GM12865 (cell line): ENCODE measurements at regions not wholly inside any gene's neighbourhood (a gene's known extent, or its start where the extent isn't known, plus 50 kb on each side); places are given as distances from the start of the nearest gene placed in this dataset.

Experiments used
- DNase-seq: peaks from one replicate; pipeline ENCODE4 v3.0.0; 2010; ENCODE audit warnings: low read depth
- H3K4me3 ChIP-seq: 2 replicates; pipeline ENCODE4 v1.5.1; 2011; ENCODE audit warnings: mild to moderate bottlenecking, low read depth, low read length, control low read depth
- TF ChIP-seq, protein P1 (sequence below): IDR thresholded peaks from 2 replicates; pipeline ENCODE4 v1.5.1; 2011; ENCODE audit warnings: low read length, control low read depth, low read depth, inconsistent platforms; ENCODE audit not compliant: insufficient read depth; ENCODE audit errors: missing control alignments

DNA sequence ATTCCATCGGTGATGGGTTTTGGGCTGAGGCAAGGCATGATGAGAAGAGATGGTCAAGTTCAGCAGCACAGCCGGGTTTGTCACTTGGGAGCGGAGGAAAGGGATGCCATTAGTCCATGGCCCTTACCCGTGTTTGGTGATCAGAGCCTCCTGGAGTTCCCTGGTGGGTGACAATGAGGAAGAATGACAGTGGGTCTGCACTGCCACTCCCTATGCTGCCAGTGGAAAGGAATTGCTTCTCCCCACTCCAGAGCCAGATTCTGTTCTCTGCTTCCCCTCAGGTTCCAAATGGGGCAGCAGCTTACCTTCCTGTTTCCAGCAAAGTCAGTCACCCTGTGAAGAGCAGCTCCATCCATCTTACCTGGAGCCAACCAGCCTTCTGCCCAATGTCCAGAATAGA is 393.1 kb downstream of the PTPRU start:
- no peak for DNase-seq
- no peak overlapping the region for H3K4me3 ChIP-seq
- TF ChIP-seq, protein P1, sequence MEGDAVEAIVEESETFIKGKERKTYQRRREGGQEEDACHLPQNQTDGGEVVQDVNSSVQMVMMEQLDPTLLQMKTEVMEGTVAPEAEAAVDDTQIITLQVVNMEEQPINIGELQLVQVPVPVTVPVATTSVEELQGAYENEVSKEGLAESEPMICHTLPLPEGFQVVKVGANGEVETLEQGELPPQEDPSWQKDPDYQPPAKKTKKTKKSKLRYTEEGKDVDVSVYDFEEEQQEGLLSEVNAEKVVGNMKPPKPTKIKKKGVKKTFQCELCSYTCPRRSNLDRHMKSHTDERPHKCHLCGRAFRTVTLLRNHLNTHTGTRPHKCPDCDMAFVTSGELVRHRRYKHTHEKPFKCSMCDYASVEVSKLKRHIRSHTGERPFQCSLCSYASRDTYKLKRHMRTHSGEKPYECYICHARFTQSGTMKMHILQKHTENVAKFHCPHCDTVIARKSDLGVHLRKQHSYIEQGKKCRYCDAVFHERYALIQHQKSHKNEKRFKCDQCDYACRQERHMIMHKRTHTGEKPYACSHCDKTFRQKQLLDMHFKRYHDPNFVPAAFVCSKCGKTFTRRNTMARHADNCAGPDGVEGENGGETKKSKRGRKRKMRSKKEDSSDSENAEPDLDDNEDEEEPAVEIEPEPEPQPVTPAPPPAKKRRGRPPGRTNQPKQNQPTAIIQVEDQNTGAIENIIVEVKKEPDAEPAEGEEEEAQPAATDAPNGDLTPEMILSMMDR = no peak

- H3K4me3 ChIP-seq = no peak overlapping the region
- no peak for DNase-seq
- TF ChIP-seq, protein P1 = no peak
These were observed 391.9 kb downstream of the PTPRU start for GRCh38 chr1:29628190-29628589.

GRCh38 chr1:29626726-29627125 is 390.4 kb downstream of the PTPRU start:
- TF ChIP-seq, protein P1 = no peak
- no peak overlapping the region for H3K4me3 ChIP-seq
- no peak for DNase-seq

DNA sequence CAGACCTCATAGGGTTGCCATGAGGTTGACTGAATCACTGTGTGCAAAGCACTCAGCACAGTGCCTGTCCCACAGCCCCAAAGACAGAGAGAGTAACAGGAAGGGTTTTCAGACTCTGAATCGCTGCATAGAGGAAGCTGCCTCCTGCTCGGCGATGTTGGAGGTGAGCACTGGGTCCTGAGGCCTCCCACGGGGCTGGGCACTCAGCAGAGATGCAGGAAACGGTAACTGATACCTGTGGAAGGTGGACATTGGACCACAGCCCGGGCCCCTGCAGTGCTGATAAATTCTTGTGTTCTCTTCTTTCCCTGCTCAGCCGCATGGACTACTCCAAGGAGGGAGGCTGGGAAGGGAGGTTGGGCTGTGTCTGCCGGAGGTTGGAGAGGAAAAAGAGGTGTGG is 389.7 kb downstream of the PTPRU start:
- DNase-seq = no peak
- TF ChIP-seq, protein P1 = no peak
- no peak overlapping the region for H3K4me3 ChIP-seq

DNA sequence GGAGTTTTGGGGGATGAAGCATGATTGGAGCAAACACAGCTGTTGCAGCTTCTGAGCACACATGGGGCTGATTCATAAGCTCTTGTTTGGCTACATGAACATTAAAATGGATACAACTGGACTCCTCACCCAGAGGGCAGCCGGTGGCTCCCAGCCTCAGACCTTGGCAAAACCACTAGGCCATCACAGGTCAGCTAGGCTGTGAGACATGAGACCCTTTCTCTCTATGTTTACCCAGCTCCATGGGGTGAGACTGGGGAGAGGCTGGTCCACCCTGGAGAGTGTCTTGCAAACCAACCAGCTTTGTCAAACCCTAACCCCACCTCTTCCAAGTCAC is 388.7 kb downstream of the PTPRU start:
- TF ChIP-seq, protein P1 = no peak
- DNase-seq = no peak
- H3K4me3 ChIP-seq = no peak overlapping the region

GRCh38 chr1:29624320-29625083 is 388.2 kb downstream of the PTPRU start:
- TF ChIP-seq, protein P1 = no peak

GRCh38 chr1:29623501-29623900 is 387.2 kb downstream of the PTPRU start:
- DNase-seq = no peak
- TF ChIP-seq, protein P1 = no peak
- H3K4me3 ChIP-seq = no peak overlapping the region

More at GRCh38 chr1:29624320-29625083, 388.2 kb downstream of the PTPRU start:
- DNase-seq = no peak
- no peak overlapping the region for H3K4me3 ChIP-seq
